IMR-90 (cell line): ENCODE measurements at regions not wholly inside any gene's neighbourhood (a gene's known extent, or its start where the extent isn't known, plus 50 kb on each side); places are given as distances from the start of the nearest gene placed in this dataset.

ENCODE experiments used
- ATAC-seq: fragments of 200-7000 bp; cut with Tn5 transposase; 2 replicates; pipeline ENCODE4 v1.9.1; 2020; ENCODE audit warnings: low read depth, mild to moderate bottlenecking, moderate library complexity
- BruUV-seq: library from RNA; stranded (reverse); fragments of 400-500 nt; replicated peaks from 2 replicates; lab custom pipeline; 2021; lab: Mats Ljungman, UMichigan
- CTCF ChIA-PET: fragments of 300-600 bp; formaldehyde crosslinking; extraction: SDS; loops from one replicate; lab custom pipeline; 2021; ENCODE audit warnings: antibody characterized with exemption; lab: Yijun Ruan, JAX
- POLR2A ChIA-PET: fragments of 300-600 bp; sonication (Branson Sonifier 250); formaldehyde crosslinking; loops from one replicate; lab custom pipeline; 2022; ENCODE audit warnings: antibody characterized with exemption; ENCODE audit not compliant: unreplicated experiment; lab: Charles Lee
- DNase-seq: peaks from one replicate; pipeline ENCODE4 v3.0.0; 2013
- H2AFZ ChIP-seq: replicated peaks from 2 replicates; pipeline ENCODE3; 2013; ENCODE audit warnings: low read length, mild to moderate bottlenecking; ENCODE audit not compliant: poor library complexity
- H2AK5ac ChIP-seq: 2 replicates; pipeline ENCODE4 v1.6.1; 2013; ENCODE audit warnings: low read depth, low read length, inconsistent platforms
- H2AK9ac ChIP-seq: replicated peaks from 2 replicates; pipeline ENCODE3; 2013; ENCODE audit warnings: mild to moderate bottlenecking, low read depth, low read length, moderate library complexity; ENCODE audit not compliant: poor library complexity
- H2BK120ac ChIP-seq: 2 replicates; pipeline ENCODE4 v1.6.1; 2013; ENCODE audit warnings: low read depth, low read length, inconsistent platforms
- H2BK15ac ChIP-seq: 3 replicates; pipeline ENCODE4 v1.6.1; 2013; ENCODE audit warnings: low read depth, low read length, inconsistent platforms
- H2BK20ac ChIP-seq: 2 replicates; pipeline ENCODE4 v1.6.1; 2013; ENCODE audit warnings: low read depth, mild to moderate bottlenecking, inconsistent platforms, low read length, moderate library complexity
- H2BK5ac ChIP-seq: 2 replicates; pipeline ENCODE4 v1.6.1; 2013; ENCODE audit warnings: mild to moderate bottlenecking, low read depth, low read length, inconsistent platforms; ENCODE audit not compliant: poor library complexity, severe bottlenecking
- H3K14ac ChIP-seq: replicated peaks from 2 replicates; pipeline ENCODE4 v1.6.1; 2013; ENCODE audit warnings: low read depth, low read length, inconsistent platforms
- H3K18ac ChIP-seq: 2 replicates; pipeline ENCODE4 v1.6.1; 2013; ENCODE audit warnings: low read depth, low read length, control low read depth
- H3K23ac ChIP-seq: 2 replicates; pipeline ENCODE4 v1.6.1; 2013; ENCODE audit warnings: low read depth, low read length, inconsistent platforms
- H3K27ac ChIP-seq: 2 replicates; pipeline ENCODE4 v1.5.1; 2013; ENCODE audit warnings: mild to moderate bottlenecking, control low read depth, low read length; ENCODE audit not compliant: insufficient read depth
- H3K27me3 ChIP-seq: 2 replicates; pipeline ENCODE4 v1.6.1; 2013; ENCODE audit warnings: low read length; ENCODE audit not compliant: control insufficient read depth, insufficient read depth
- H3K36me3 ChIP-seq: 2 replicates; pipeline ENCODE4 v1.6.1; 2013; ENCODE audit warnings: low read length, mixed read lengths; ENCODE audit not compliant: control insufficient read depth, insufficient read depth
- H3K4ac ChIP-seq: 2 replicates; pipeline ENCODE4 v1.6.1; 2013; ENCODE audit warnings: low read depth, low read length, inconsistent platforms
- H3K4me1 ChIP-seq: 2 replicates; pipeline ENCODE4 v1.6.1; 2013; ENCODE audit warnings: low read length, mixed read lengths; ENCODE audit not compliant: control insufficient read depth, insufficient read depth
- H3K4me2 ChIP-seq: 2 replicates; pipeline ENCODE4 v1.6.1; 2013; ENCODE audit warnings: low read depth, mild to moderate bottlenecking, control low read depth, low read length, moderate library complexity
- H3K4me3 ChIP-seq: 2 replicates; pipeline ENCODE4 v1.5.1; 2013; ENCODE audit warnings: low read depth, mild to moderate bottlenecking, control low read depth, low read length, moderate library complexity; ENCODE audit not compliant: insufficient read depth
- H3K56ac ChIP-seq: 2 replicates; pipeline ENCODE4 v1.6.1; 2013; ENCODE audit warnings: low read length, inconsistent platforms; ENCODE audit not compliant: insufficient read depth; ENCODE audit errors: extremely low read depth
- H3K79me1 ChIP-seq, 2 experiments: 2 replicates each; pipeline ENCODE4 v1.6.1; 2013; ENCODE audit warnings: low read length in 2 of 2, inconsistent platforms in 1 of 2, low read depth in 1 of 2
- H3K9ac ChIP-seq: 2 replicates; pipeline ENCODE4 v1.6.1; 2013; ENCODE audit warnings: low read depth, low read length, control low read depth
- H3K9me1 ChIP-seq: 2 replicates; pipeline ENCODE4 v1.6.1; 2013; ENCODE audit warnings: low read length, inconsistent platforms; ENCODE audit not compliant: insufficient read depth
- H3K9me3 ChIP-seq: 2 replicates; pipeline ENCODE4 v1.6.1; 2013; ENCODE audit warnings: low read length; ENCODE audit not compliant: control insufficient read depth, insufficient read depth
- H4K20me1 ChIP-seq: 2 replicates; pipeline ENCODE4 v1.6.1; 2013; ENCODE audit warnings: low read length, inconsistent platforms; ENCODE audit not compliant: insufficient read depth
- H4K5ac ChIP-seq: 2 replicates; pipeline ENCODE4 v1.6.1; 2013; ENCODE audit warnings: mild to moderate bottlenecking, low read depth, low read length, control low read depth
- H4K8ac ChIP-seq, 2 experiments: 2 replicates each; pipeline ENCODE4 v1.6.1; 2013; ENCODE audit warnings: low read depth in 2 of 2, low read length in 2 of 2, control low read depth in 1 of 2, inconsistent platforms in 1 of 2
- H4K91ac ChIP-seq: 2 replicates; pipeline ENCODE4 v1.6.1; 2013; ENCODE audit warnings: low read depth, low read length, inconsistent platforms; ENCODE audit not compliant: insufficient read depth
- BHLHE40 ChIP-seq: fragments of 150-350 bp; IDR thresholded peaks from 2 replicates; pipeline ENCODE4 v1.6.1; 2016; ENCODE audit warnings: mild to moderate bottlenecking, low read depth, low read length
- CHD1 ChIP-seq: IDR thresholded peaks from 2 replicates; pipeline ENCODE4 v1.6.1; 2012; ENCODE audit warnings: low read depth, low read length, improper control_type of control experiment
- ELK1 ChIP-seq: fragments of 150-350 bp; IDR thresholded peaks from 2 replicates; pipeline ENCODE4 v1.6.1; 2016; ENCODE audit warnings: low read depth, mild to moderate bottlenecking, low read length, moderate library complexity, borderline replicate concordance
- FOS ChIP-seq: fragments of 150-350 bp; IDR thresholded peaks from 2 replicates; pipeline ENCODE4 v1.6.1; 2016; ENCODE audit warnings: low read depth, low read length
- MAFK ChIP-seq: IDR thresholded peaks from 2 replicates; pipeline ENCODE4 v1.6.1; 2012; ENCODE audit warnings: low read depth, low read length, improper control_type of control experiment
- MAZ ChIP-seq: IDR thresholded peaks from 2 replicates; pipeline ENCODE4 v1.6.1; 2012; ENCODE audit warnings: low read depth, mild to moderate bottlenecking, low read length, improper control_type of control experiment, moderate library complexity, borderline replicate concordance
- MXI1 ChIP-seq: IDR thresholded peaks from 2 replicates; pipeline ENCODE4 v1.6.1; 2012; ENCODE audit warnings: low read depth, mild to moderate bottlenecking, low read length, moderate library complexity, borderline replicate concordance
- NFE2L2 ChIP-seq: fragments of 150-350 bp; IDR thresholded peaks from 2 replicates; pipeline ENCODE4 v1.6.1; 2016; ENCODE audit warnings: low read depth, mild to moderate bottlenecking, low read length
- POLR2A ChIP-seq: IDR thresholded peaks from 2 replicates; pipeline ENCODE4 v1.6.1; 2012; ENCODE audit warnings: mild to moderate bottlenecking, low read depth, low read length
- RAD21 ChIP-seq: IDR thresholded peaks from 2 replicates; pipeline ENCODE4 v1.6.1; 2012; ENCODE audit warnings: low read length, improper control_type of control experiment
- RFX5 ChIP-seq: IDR thresholded peaks from 2 replicates; pipeline ENCODE4 v1.8.0; 2012; ENCODE audit warnings: low read depth, mild to moderate bottlenecking, low read length, moderate library complexity
- SMC3 ChIP-seq: fragments of 150-350 bp; IDR thresholded peaks from 2 replicates; pipeline ENCODE4 v1.6.1; 2016; ENCODE audit warnings: low read depth, mild to moderate bottlenecking, antibody characterized with exemption, low read length, moderate library complexity
- WGBS, 2 experiments: methylation state at CpG; one replicate each; pipeline versions ENCODE4 v1.1.5 to v1.1.7; 2013; ENCODE audit warnings: missing lambda C conversion rate in 2 of 2; ENCODE audit not compliant: insufficient read length in 1 of 2; ENCODE audit errors: extremely low coverage in 2 of 2; 5-methylcytosine and 5-hydroxymethylcytosine counted together
- dilution Hi-C: fragments of 300-500 bp; cut with HindIII; formaldehyde crosslinking; loops from one replicate; pipeline ENCODE4 v1.14.3; 2018; ENCODE audit warnings: low sequenced_read_pairs; ENCODE audit not compliant: unreplicated experiment
- in situ Hi-C: fragments of 300-500 bp; cut with MboI; formaldehyde crosslinking; loops from 3 replicates; pipeline ENCODE4 v1.14.3; 2019; ENCODE audit warnings: low sequenced_read_pairs, inconsistent platforms, mixed read lengths
- intact Hi-C: fragments of 100-400 bp; cut with micrococcal nuclease; formaldehyde crosslinking; loops from 2 replicates; pipeline ENCODE4 v1.10.0; 2022
- TF ChIP-seq, protein P1 (sequence below): fragments of 150-350 bp; IDR thresholded peaks from 2 replicates; pipeline ENCODE4 v1.6.1; 2017; ENCODE audit warnings: mild to moderate bottlenecking, antibody characterized with exemption, low read length, low read depth
- TF ChIP-seq, protein P2 (sequence below): conservative IDR thresholded peaks from 2 replicates; pipeline ENCODE4 v1.5.1; 2012; ENCODE audit warnings: mild to moderate bottlenecking, low read depth, low read length, improper control_type of control experiment

- H3K27me3 ChIP-seq, result no peaks in the 10 kb centered on the region
- no TSS peak for BruUV-seq
- no peak overlapping the region for H2AK5ac ChIP-seq
- no peak overlapping the region for H2AK9ac ChIP-seq
- no peak overlapping the region for H3K27ac ChIP-seq
- DNase-seq (no peak), ATAC-seq (no peak)
- H3K79me1 ChIP-seq, result no peaks in the 10 kb centered on the region
- H3K9ac ChIP-seq, result no peak overlapping the region
- H3K9me3 ChIP-seq, result no peaks in the 10 kb centered on the region
- 0 out of 3 replicates have a peak overlapping the region, but pooled peaks have one; percentile 21 for H2BK15ac ChIP-seq
- dilution Hi-C loops (no loop called here), intact Hi-C loops (no loop called here), in situ Hi-C loops (no loop called here)
- POLR2A ChIA-PET, result no interaction called here
- WGBS, 2 experiments, result no CpG with 5 or more reads among the region's 2 CpGs
- H4K20me1 ChIP-seq, result no peaks in the 10 kb centered on the region
- H2AFZ ChIP-seq, result no peak overlapping the region
- H3K4me2 ChIP-seq, result no peak overlapping the region
- no peak overlapping the region for H3K56ac ChIP-seq
- 0 out of 2 replicates have a peak, but pooled peaks cover 4% of the 10 kb centered on the region for H3K4me1 ChIP-seq
- H3K18ac ChIP-seq, result no peak overlapping the region
- no peak overlapping the region for H2BK5ac ChIP-seq
- no peak overlapping the region for H3K14ac ChIP-seq
- no peaks in the 10 kb centered on the region for H3K36me3 ChIP-seq
- H3K9me1 ChIP-seq, result no peaks in the 10 kb centered on the region
- TF ChIP-seq MAFK, result no peak
- no peak for TF ChIP-seq ELK1
- no peak for TF ChIP-seq MAZ
- TF ChIP-seq SMC3, result no peak
- TF ChIP-seq BHLHE40, result no peak
- TF ChIP-seq MXI1, result no peak
- TF ChIP-seq FOS, result no peak
- TF ChIP-seq, protein P1, sequence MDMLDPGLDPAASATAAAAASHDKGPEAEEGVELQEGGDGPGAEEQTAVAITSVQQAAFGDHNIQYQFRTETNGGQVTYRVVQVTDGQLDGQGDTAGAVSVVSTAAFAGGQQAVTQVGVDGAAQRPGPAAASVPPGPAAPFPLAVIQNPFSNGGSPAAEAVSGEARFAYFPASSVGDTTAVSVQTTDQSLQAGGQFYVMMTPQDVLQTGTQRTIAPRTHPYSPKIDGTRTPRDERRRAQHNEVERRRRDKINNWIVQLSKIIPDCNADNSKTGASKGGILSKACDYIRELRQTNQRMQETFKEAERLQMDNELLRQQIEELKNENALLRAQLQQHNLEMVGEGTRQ, result no peak
- TF ChIP-seq RAD21, result no peak
- no peak for TF ChIP-seq NFE2L2
- no peak for TF ChIP-seq RFX5
- TF ChIP-seq, protein P2, sequence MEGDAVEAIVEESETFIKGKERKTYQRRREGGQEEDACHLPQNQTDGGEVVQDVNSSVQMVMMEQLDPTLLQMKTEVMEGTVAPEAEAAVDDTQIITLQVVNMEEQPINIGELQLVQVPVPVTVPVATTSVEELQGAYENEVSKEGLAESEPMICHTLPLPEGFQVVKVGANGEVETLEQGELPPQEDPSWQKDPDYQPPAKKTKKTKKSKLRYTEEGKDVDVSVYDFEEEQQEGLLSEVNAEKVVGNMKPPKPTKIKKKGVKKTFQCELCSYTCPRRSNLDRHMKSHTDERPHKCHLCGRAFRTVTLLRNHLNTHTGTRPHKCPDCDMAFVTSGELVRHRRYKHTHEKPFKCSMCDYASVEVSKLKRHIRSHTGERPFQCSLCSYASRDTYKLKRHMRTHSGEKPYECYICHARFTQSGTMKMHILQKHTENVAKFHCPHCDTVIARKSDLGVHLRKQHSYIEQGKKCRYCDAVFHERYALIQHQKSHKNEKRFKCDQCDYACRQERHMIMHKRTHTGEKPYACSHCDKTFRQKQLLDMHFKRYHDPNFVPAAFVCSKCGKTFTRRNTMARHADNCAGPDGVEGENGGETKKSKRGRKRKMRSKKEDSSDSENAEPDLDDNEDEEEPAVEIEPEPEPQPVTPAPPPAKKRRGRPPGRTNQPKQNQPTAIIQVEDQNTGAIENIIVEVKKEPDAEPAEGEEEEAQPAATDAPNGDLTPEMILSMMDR, result no peak
- TF ChIP-seq POLR2A, result no peak
- no peak for TF ChIP-seq CHD1
- no peak overlapping the region for H3K4ac ChIP-seq
- no peak overlapping the region for H4K91ac ChIP-seq
- no peak overlapping the region for H3K4me3 ChIP-seq
- no peak overlapping the region for H3K23ac ChIP-seq
- H2BK20ac ChIP-seq, result no peak overlapping the region
- CTCF ChIA-PET, result no interaction called here
- no peak overlapping the region for H4K5ac ChIP-seq
- H4K8ac ChIP-seq, result 0 out of 4 replicates have a peak overlapping the region, but pooled peaks of 1 of the 2 experiments have one; percentile 23
- H2BK120ac ChIP-seq, result no peak overlapping the region
Measured at GRCh38 chr3:27571345-27571744, 87.2 kb upstream of the SLC4A7 start.
